HG03460 (cell line): ENCODE measurements at regions not wholly inside any gene's neighbourhood (a gene's known extent, or its start where the extent isn't known, plus 50 kb on each side); places are given as distances from the start of the nearest gene placed in this dataset.
"Not testable (repeated sequence)": the region's sequence is repeated elsewhere in the genome, so short reads cannot be mapped to it uniquely, and the experiment has no call there.

ENCODE experiments used
- ATAC-seq: cut with Tn5 transposase; IDR thresholded peaks from one replicate; pipeline ENCODE4 v1.9.1; 2021; ENCODE audit not compliant: unreplicated experiment

- ATAC-seq = no peak
Observed at GRCh38 chr15:58355382-58355971, 76.3 kb upstream of the LIPC start.

- no peak for ATAC-seq
Observed at GRCh38 chr15:58355973-58356372, 75.8 kb upstream of the LIPC start.

- ATAC-seq = no peak
Observed at GRCh38 chr15:58357529-58358476, 74.0 kb upstream of the LIPC start.

GRCh38 chr15:58360421-58361090, 71.2 kb upstream of the LIPC start:
- ATAC-seq = no peak

GRCh38 chr15:58361273-58361759, 70.5 kb upstream of the LIPC start:
- ATAC-seq = no peak

GRCh38 chr15:58362262-58362922, 69.4 kb upstream of the LIPC start:
- no peak for ATAC-seq

- ATAC-seq = not testable (repeated sequence)
Observed at GRCh38 chr15:58363118-58363517, 68.7 kb upstream of the LIPC start.

- ATAC-seq = not testable (repeated sequence)
Observed at GRCh38 chr15:58363673-58364072, 68.1 kb upstream of the LIPC start.

GRCh38 chr15:58365098-58365497, 66.7 kb upstream of the LIPC start:
- ATAC-seq = not testable (repeated sequence)

- no peak for ATAC-seq
Observed at GRCh38 chr15:58369261-58369701, 62.5 kb upstream of the LIPC start.

GRCh38 chr15:58369956-58370355, 61.8 kb upstream of the LIPC start:
- ATAC-seq = no peak

- no peak for ATAC-seq
Observed at GRCh38 chr15:58374147-58374546, 57.6 kb upstream of the LIPC start.

- ATAC-seq = no peak
Observed at GRCh38 chr15:58377193-58377592, 54.6 kb upstream of the LIPC start.

- ATAC-seq = no peak
Observed at GRCh38 chr15:58378241-58379085, 53.3 kb upstream of the LIPC start.

- not testable (repeated sequence) for ATAC-seq
Observed at GRCh38 chr15:58379454-58379853, 52.3 kb upstream of the LIPC start.

- ATAC-seq = no peak
Observed at GRCh38 chr15:58380280-58380945, 51.4 kb upstream of the LIPC start.

GRCh38 chr15:58381697-58382096, 50.1 kb upstream of the LIPC start:
- ATAC-seq = no peak
